Thoracic aorta (tissue), 2 donors: ENCODE measurements at regions not wholly inside any gene's neighbourhood (a gene's known extent, or its start where the extent isn't known, plus 50 kb on each side); places are given as distances from the start of the nearest gene placed in this dataset.

Source experiments
- ATAC-seq: fragments of 150-250 bp; one replicate; pipeline ENCODE4 v1.8.0; 2017; ENCODE audit warnings: low read depth; ENCODE audit not compliant: insufficient number of reproducible peaks, low FRiP score
- DNase-seq: peaks from one replicate; pipeline ENCODE4 v3.0.0-alpha.2; 2020; ENCODE audit warnings: low spot score
- H3K27ac ChIP-seq, 2 donors: fragments of 200-600 bp; sonication (generic); 1 replicate in 1 of 2; 2 replicates in 1 of 2; pipeline ENCODE4 v1.5.1; 2016; ENCODE audit warnings: mild to moderate bottlenecking in 2 of 2, moderate library complexity in 2 of 2
- H3K27me3 ChIP-seq: fragments of 200-600 bp; sonication (generic); replicated peaks from 2 replicates; pipeline ENCODE4 v1.6.0; 2016; ENCODE audit warnings: mild to moderate bottlenecking; ENCODE audit not compliant: insufficient read depth
- H3K36me3 ChIP-seq: fragments of 200-600 bp; sonication (generic); one replicate; pipeline ENCODE4 v1.5.1; 2016
- H3K4me1 ChIP-seq, 2 donors: fragments of 200-600 bp; sonication (generic); 1 replicate in 1 of 2; 2 replicates in 1 of 2; pipeline versions ENCODE4 v1.5.1 to v1.6.0; 2016; ENCODE audit warnings: low read depth in 2 of 2, mild to moderate bottlenecking in 1 of 2; ENCODE audit not compliant: control insufficient read depth in 1 of 2
- H3K4me3 ChIP-seq: fragments of 200-600 bp; sonication (generic); 2 replicates; pipeline ENCODE4 v1.5.1; 2016; ENCODE audit warnings: mild to moderate bottlenecking
- H3K9me3 ChIP-seq: fragments of 200-600 bp; sonication (generic); 2 replicates; pipeline ENCODE4 v1.5.1; 2016
- TF ChIP-seq, protein P1 (sequence below): fragments of 200-600 bp; sonication (generic); IDR thresholded peaks from one replicate; pipeline ENCODE4 v1.5.1; 2019; ENCODE audit warnings: antibody characterized with exemption

DNA sequence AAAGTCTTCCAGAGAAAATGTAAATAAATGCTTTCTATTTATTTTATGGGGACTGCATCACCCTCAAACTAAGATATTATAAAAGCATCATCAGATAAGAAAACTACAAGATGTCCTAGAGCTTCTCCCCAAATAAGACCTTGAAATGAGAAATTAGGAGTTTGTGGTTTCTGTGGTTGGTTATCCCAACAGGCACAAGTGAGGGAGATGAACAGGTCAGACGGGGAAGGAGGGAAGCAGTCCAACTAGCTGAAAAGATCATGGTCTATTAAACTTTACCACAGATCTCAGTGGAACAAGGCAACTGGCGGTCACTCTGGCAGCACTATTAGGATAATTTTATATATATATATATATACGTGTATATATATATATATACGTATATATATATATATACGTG is 319.3 kb upstream of the GRID2 start:
- H3K27ac ChIP-seq = no peak overlapping the region
- no peak for DNase-seq

DNA sequence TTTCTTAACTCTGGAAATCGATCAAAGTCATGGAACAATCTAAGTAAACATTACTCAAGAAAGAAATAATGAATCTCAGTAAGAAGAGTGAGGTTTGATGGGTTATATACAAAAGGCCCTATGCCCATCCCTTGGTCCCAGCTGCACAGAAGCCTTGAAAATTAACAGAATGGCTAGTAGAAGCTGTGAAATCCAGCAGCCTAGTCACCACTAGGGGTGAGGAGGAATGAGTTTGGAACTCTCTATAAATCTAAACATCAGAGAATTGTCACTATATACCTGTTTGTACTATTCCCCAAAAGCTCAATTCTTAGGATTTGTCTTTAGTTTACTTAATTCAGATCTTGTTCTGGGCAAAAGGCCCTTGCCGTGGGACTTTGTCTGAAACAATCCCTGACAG is 313.9 kb upstream of the GRID2 start:
- DNase-seq = no peak
- Histone ChIP-seq H3K4me3 (no peak overlapping the region), H3K27me3 (no peaks in the 10 kb centered on the region), H3K9me3 (no peaks in the 10 kb centered on the region), H3K27ac (no peak overlapping the region), H3K36me3 (no peaks in the 10 kb centered on the region), H3K4me1 (no peaks in the 10 kb centered on the region)
- ATAC-seq = no peak
- TF ChIP-seq, protein P1, sequence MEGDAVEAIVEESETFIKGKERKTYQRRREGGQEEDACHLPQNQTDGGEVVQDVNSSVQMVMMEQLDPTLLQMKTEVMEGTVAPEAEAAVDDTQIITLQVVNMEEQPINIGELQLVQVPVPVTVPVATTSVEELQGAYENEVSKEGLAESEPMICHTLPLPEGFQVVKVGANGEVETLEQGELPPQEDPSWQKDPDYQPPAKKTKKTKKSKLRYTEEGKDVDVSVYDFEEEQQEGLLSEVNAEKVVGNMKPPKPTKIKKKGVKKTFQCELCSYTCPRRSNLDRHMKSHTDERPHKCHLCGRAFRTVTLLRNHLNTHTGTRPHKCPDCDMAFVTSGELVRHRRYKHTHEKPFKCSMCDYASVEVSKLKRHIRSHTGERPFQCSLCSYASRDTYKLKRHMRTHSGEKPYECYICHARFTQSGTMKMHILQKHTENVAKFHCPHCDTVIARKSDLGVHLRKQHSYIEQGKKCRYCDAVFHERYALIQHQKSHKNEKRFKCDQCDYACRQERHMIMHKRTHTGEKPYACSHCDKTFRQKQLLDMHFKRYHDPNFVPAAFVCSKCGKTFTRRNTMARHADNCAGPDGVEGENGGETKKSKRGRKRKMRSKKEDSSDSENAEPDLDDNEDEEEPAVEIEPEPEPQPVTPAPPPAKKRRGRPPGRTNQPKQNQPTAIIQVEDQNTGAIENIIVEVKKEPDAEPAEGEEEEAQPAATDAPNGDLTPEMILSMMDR = no peak

More for the DNA sequence above, 319.3 kb upstream of the GRID2 start:
- H3K4me3 ChIP-seq = no peak overlapping the region
- TF ChIP-seq, protein P1 = no peak
- no peaks in the 10 kb centered on the region for H3K27me3 ChIP-seq
- no peaks in the 10 kb centered on the region for H3K36me3 ChIP-seq
- ATAC-seq = no peak
- no peaks in the 10 kb centered on the region for H3K4me1 ChIP-seq
- no peaks in the 10 kb centered on the region for H3K9me3 ChIP-seq

DNA sequence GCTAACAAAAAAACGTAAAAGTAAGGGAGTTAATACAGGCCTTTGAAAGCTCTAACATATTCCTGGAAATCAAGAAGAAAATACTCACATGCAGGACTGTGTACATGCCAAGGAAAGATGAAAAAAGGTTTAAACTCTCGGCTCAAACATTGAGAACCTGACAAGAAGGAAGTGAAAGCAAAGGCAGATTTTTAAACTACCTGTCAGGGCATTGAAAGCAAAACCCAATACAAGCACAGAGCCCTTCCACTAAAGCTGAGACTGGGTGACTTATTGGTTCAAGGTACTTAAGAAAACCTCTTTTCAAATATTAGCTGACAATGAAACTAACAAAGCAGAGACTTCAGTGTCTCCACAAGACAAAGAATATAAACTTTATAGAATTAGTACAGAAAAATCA is 313.0 kb upstream of the GRID2 start:
- DNase-seq = no peak
- Histone ChIP-seq H3K4me1 (no peaks in the 10 kb centered on the region), H3K27me3 (no peaks in the 10 kb centered on the region), H3K27ac (no peak overlapping the region), H3K36me3 (no peaks in the 10 kb centered on the region), H3K9me3 (no peaks in the 10 kb centered on the region), H3K4me3 (no peak overlapping the region)
- TF ChIP-seq, protein P1 = no peak
- ATAC-seq = no peak

DNA sequence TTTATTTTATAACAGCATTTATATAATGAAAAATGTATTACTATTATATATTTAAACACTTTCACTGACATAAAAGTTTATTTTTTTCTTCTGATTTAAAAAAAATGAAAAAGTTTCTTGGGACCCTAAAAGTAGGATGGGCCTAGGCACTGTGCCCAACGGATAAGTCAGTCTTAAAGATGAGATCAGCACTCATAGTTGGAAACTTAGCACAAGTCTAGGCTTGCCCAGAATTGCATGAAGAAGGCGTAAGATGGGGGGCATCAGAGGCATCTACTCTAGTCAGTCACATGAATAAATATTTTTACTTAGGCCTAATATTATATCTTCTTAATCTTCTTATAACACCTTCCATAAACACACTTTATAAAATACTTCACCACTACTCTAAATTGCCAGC is 306.7 kb upstream of the GRID2 start:
- ATAC-seq (no peak), DNase-seq (no peak)
- Histone ChIP-seq H3K9me3 (no peaks in the 10 kb centered on the region), H3K4me3 (no peak overlapping the region), H3K36me3 (no peaks in the 10 kb centered on the region), H3K4me1 (no peaks in the 10 kb centered on the region), H3K27ac (no peak overlapping the region), H3K27me3 (no peaks in the 10 kb centered on the region)
- TF ChIP-seq, protein P1 = no peak

DNA sequence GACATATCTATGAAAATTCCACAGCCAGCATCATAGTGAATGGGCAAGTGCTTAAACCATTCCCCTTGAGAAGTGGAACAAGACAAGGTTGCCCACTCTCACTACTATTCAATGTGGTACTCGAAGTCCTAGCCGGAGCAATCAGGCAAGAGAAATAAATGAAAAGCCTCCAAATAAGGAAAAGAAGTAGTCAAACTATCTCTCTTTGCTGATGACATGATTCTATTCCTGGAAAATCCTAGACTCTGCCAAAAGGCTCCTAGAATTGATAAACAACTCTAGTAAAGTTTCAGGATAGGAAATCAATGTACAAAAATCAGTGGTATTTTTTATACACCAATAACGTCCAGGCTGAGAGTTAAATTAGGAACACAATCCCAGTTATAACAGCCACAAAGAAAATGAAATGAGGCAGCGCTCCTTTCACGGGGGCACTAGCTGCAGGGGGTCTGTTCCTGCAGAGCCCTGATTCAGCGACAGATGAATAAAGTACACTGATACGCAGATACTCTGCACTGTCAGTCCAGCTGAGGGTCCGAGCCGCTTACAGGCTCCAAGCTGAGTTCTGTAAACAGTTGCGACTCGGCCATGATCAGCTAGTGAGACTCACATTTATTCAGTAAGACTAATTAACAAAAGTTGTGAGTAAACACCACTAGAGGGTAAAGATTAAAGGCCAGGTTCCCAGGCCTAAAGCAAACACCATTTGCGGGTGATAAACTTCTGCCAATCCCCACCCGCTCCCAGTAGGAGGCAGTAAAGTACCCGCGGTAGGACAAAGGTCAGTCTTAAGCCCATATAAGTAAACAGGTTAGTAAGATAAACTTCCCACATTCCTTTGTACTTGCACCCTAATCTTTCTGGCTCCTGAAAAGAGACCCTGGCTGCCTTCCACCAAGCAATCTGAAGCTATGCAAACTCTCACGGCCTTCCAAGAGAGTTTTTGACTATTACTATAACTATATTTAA is 290.6 kb upstream of the GRID2 start:
- Histone ChIP-seq H3K27ac (no peak overlapping the region), H3K36me3 (no peaks in the 10 kb centered on the region), H3K4me1 (no peaks in the 10 kb centered on the region), H3K9me3 (no peaks in the 10 kb centered on the region), H3K4me3 (no peak overlapping the region), H3K27me3 (no peaks in the 10 kb centered on the region)
- no peak for DNase-seq
- TF ChIP-seq, protein P1 = no peak
- ATAC-seq = no peak
